ENCODE measurements at regions not wholly inside any gene's neighbourhood (a gene's known extent, or its start where the extent isn't known, plus 50 kb on each side); places are given as distances from the start of the nearest gene placed in this dataset.

- no peak for TF ChIP-seq CTCF (IDR thresholded peaks at IDR 0.05; ENCODE audit: insufficient read depth, low read depth, low read length, missing control alignments)
- DNase-seq (ENCODE audit: low read depth), result no peak
- no peak overlapping the region for H3K4me3 ChIP-seq (ENCODE audit: low read depth, low read length)
Observed at GRCh38 chr7:57250801-57251200, 118.6 kb upstream of the ZNF479 start.

DNA sequence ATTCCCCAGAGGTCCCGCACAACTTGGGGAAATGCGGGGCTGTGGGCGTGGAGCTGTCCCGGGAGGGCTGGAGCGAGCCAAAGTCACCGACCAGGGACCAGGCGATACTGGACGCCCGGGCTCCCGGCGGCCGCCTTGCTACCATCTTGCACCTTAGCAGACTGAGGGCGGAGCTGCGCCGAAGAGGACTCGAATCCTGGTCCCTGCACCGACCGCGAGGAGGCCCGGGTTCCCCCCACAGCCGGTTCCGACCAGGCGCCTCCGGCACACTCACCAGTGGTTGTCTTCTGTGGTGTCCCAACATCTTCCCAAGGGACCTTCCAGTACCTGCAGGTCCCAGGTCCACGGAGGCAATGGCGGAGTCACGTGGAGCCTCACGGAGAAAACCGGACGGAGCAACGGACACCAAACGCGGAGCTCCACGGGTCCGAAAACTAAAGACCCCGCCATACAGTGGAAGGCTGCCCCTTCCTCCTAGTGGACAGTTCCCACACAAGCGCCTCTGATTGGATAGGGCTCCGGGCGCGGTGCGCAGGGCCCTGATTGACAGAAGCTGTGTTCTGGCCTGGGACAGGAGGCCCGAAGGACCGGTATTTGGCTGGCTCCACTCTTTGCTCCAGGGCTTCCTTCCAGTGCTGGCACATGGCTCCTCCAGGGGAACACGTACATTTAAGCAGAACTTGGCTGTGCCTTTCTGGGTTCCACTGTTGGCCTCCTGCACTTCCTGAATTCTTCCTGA, 124.6 kb upstream of the ZNF479 start:
- no peak overlapping the region for H3K4me3 ChIP-seq (ENCODE audit: low read depth, low read length)
- TF ChIP-seq CTCF (IDR thresholded peaks at IDR 0.05; ENCODE audit: insufficient read depth, low read depth, low read length, missing control alignments), result no peak
- no peak for DNase-seq (ENCODE audit: low read depth)

GRCh38 chr7:57274535-57275283, 142.5 kb upstream of the ZNF479 start:
- H3K4me3 ChIP-seq (ENCODE audit: low read depth, low read length), result no peak overlapping the region
- no peak for TF ChIP-seq CTCF (IDR thresholded peaks at IDR 0.05; ENCODE audit: insufficient read depth, low read depth, low read length, missing control alignments)
- no peak for DNase-seq (ENCODE audit: low read depth)

GRCh38 chr7:57300747-57301146, 149.2 kb upstream of the ZNF716 start:
- DNase-seq (ENCODE audit: low read depth), result no peak
- H3K4me3 ChIP-seq (ENCODE audit: low read depth, low read length), result no peak overlapping the region
- no peak for TF ChIP-seq CTCF (IDR thresholded peaks at IDR 0.05; ENCODE audit: insufficient read depth, low read depth, low read length, missing control alignments)

DNA sequence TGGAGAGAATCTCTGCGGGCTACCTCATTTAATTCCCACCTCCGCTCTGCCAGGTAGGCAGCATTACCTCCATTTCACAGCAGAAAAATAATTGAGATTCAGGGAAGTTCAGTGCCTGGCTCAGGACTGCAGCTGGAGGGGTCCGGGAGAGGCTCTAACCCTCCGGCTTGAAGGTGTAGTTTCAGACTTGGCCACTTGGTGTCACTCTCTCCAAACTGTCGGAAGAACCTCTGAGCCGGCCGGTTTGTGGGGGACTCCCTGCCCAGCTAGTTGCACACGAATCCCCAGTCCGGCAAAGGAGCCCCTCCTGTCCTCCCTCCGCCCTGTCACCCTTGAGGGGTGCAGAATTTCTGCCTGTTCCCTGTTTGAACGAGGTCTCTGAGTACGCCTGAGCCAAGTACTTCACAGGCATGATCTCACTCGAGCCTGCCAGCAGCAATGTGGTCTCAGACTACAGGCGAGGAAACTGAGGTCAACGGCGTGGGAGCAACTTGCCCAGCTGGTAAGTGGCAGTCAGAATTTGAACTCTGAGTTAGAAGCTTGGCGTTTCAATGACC, 144.7 kb upstream of the ZNF716 start:
- H3K4me3 ChIP-seq (ENCODE audit: low read depth, low read length), result no peak overlapping the region
- no peak for DNase-seq (ENCODE audit: low read depth)
- peak; percentile 7 for TF ChIP-seq CTCF (IDR thresholded peaks at IDR 0.05; ENCODE audit: insufficient read depth, low read depth, low read length, missing control alignments)

- DNase-seq (ENCODE audit: low read depth), result no peak
- no peak overlapping the region for H3K4me3 ChIP-seq (ENCODE audit: low read depth, low read length)
- TF ChIP-seq CTCF (IDR thresholded peaks at IDR 0.05; ENCODE audit: insufficient read depth, low read depth, low read length, missing control alignments), result no peak
Observed at GRCh38 chr7:57308631-57309408, 141.2 kb upstream of the ZNF716 start.
